HUES64 (cell line): ENCODE measurements at regions not wholly inside any gene's neighbourhood (a gene's known extent, or its start where the extent isn't known, plus 50 kb on each side); places are given as distances from the start of the nearest gene placed in this dataset.

Source experiments
- H3K27ac ChIP-seq: 2 replicates; pipeline ENCODE4 v1.7.0; 2013; ENCODE audit warnings: low read depth, low read length, inconsistent platforms
- H3K27me3 ChIP-seq: 2 replicates; pipeline ENCODE4 v1.6.1; 2013; ENCODE audit warnings: mild to moderate bottlenecking, low read length; ENCODE audit not compliant: insufficient read depth
- H3K36me3 ChIP-seq: 2 replicates; pipeline ENCODE4 v1.6.1; 2013; ENCODE audit warnings: mild to moderate bottlenecking, low read length; ENCODE audit not compliant: insufficient read depth
- H3K4me1 ChIP-seq: 2 replicates; pipeline ENCODE4 v1.6.1; 2013; ENCODE audit warnings: mild to moderate bottlenecking, low read length, moderate library complexity; ENCODE audit not compliant: insufficient read depth
- H3K4me3 ChIP-seq: 2 replicates; pipeline ENCODE4 v1.5.1; 2013; ENCODE audit warnings: mild to moderate bottlenecking, low read length, moderate library complexity
- H3K9ac ChIP-seq: 2 replicates; pipeline ENCODE4 v1.6.1; 2013; ENCODE audit warnings: mild to moderate bottlenecking, low read depth, low read length
- H3K9me3 ChIP-seq: 2 replicates; pipeline ENCODE4 v1.6.1; 2013; ENCODE audit warnings: low read depth, low read length; ENCODE audit not compliant: insufficient read depth
- WGBS: fragments of 150-250, 120-280 bp; methylation state at CpG from one replicate; pipeline ENCODE4 v1.1.7; 2013; ENCODE audit warnings: missing lambda C conversion rate; 5-methylcytosine and 5-hydroxymethylcytosine counted together

DNA sequence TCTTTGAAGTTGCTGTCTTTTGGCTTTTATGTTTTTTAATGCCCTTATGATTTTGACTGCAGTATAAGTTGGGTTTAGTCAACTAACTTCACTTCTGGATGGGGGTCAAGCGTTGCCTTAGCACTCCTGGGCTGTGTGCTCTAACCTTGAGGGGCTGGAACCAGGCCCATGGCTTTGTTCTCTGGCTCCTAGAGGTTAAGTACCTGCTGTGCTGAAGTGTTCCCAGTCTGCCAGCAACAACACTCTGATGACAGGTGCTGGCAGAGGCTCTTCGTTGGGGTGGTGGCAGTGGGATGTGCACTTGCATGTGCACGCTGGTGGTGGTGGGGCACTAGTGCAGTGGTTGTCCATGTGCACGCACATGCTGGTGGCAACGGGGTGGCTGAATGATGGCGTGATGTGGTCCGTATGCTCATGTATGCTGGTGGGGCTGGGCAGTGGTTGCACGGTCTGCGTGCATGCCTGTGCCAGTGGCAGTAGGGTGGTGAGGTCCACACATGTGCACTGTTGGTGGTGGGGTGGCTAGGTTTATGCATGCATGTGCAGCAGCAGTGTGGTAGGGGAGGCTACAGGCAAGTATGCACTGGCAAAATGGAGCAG is 447.8 kb upstream of the GOT2 start:
- Histone ChIP-seq H3K36me3 (no peaks in the 10 kb centered on the region), H3K9me3 (no peaks in the 10 kb centered on the region), H3K9ac (no peak overlapping the region), H3K27ac (no peak overlapping the region), H3K27me3 (no peaks in the 10 kb centered on the region), H3K4me3 (no peak overlapping the region), H3K4me1 (no peaks in the 10 kb centered on the region)
- 92% methylated on average over 9 of the region's 9 CpGs for WGBS

DNA sequence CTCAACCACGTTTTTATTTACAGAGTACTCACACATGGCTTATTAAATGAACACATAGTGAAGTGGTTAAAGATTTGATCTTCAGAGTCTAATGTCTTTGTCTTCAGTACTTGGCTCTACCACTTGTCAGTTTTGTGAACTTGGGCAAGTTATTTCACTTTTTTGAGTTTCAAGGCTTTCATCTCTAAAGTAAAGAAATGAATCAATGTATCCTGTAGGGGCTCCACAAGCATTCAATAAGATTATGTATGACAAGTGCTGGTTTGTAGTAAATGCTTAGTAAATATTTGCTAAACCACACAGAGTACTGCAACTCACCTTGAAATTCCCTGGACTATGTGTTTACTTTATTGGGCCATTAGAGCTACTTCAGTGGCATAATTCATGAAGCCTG is 446.0 kb upstream of the GOT2 start:
- Histone ChIP-seq H3K9me3 (no peaks in the 10 kb centered on the region), H3K27ac (no peak overlapping the region), H3K27me3 (no peaks in the 10 kb centered on the region), H3K4me3 (no peak overlapping the region), H3K4me1 (0 out of 2 replicates have a peak, but pooled peaks cover under 1% of the 10 kb centered on the region), H3K36me3 (no peaks in the 10 kb centered on the region), H3K9ac (no peak overlapping the region)
- 90% methylated on average over 1 of the region's 1 CpG for WGBS

DNA sequence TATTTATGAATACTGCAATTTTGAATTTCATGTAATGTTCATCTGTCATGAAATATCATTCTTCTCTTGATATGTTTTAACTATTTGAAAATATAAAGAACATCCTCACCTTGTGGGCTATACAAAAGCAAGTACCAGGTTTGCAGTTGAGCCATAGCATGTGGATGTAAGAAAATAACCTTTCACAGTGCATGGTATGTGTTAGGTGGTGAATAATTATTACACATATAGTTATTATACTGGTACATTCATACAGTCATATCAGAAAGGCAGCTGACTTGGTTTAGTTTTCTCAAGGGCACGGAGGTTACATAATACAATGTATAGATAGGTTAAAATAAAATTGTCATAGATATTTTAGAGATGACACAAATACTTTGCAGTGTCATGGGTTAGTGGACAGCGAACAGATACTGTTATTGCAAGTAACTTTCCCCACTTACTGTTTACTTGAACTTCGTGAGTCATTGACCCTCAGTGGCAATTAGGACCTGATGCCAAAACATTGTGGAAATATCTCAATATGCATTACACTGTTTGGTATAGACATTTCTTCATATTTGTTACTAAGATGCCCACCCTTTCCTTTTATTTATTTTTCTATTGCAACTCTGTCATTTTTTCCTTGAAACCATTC is 445.4 kb upstream of the GOT2 start:
- Histone ChIP-seq H3K4me3 (no peak overlapping the region), H3K4me1 (0 out of 2 replicates have a peak, but pooled peaks cover 6% of the 10 kb centered on the region), H3K27ac (no peak overlapping the region), H3K27me3 (no peaks in the 10 kb centered on the region), H3K9me3 (no peaks in the 10 kb centered on the region), H3K36me3 (no peaks in the 10 kb centered on the region), H3K9ac (no peak overlapping the region)
- WGBS = 84% methylated on average over 2 of the region's 3 CpGs

DNA sequence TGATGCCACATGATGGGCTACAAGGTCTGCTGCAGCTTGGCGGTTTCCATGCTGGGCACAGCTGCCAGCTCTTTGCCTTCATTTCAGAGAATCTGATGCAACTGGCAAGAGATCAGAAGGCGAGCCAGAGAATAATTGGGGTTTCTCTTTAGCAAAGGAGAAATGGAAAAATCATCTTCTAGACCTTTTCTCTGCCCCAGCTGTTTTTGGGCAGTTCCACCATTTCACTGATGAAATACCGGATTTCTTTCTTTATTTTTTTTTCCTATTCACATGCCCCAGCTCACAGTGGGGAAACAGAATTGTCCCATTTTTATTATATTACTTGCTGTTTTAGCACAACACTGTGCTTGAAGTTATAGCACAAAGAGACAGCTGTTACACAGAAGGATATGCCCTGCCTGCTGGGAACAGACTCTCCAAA is 439.3 kb upstream of the GOT2 start:
- Histone ChIP-seq H3K4me3 (no peak overlapping the region), H3K36me3 (no peaks in the 10 kb centered on the region), H3K27me3 (no peaks in the 10 kb centered on the region), H3K4me1 (peaks cover 46% of the 10 kb centered on the region), H3K27ac (no peak overlapping the region), H3K9ac (no peak overlapping the region), H3K9me3 (no peaks in the 10 kb centered on the region)
- 97% methylated on average over 3 of the region's 3 CpGs for WGBS

DNA sequence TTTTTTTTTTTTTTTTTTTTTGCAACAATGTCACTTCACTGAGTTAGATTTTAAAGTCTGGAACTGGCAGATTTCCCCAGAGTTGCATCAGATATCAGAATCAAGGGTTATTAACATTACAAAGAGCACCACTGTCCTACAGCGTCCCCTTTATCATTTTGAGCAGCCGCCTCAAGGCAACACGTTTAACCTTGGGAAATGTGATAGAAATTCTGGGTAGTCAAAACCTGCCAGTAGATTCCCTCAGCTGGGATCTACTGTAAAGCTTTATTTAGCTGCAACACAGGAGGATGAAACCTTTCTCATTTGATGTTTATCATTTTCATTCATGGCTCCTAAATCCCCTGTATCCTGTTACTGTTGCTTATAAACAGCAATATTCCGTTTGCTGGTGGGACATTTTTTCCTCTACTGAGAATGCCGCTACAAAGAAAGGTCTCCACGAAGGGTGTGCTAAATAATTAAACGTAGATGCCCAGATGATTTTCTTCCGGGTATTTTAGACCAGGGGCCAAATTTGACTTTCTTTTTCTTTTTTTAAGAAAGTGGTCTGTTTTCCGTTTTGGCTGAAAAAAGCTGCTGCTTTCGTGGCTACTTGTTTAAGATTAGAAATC is 436.1 kb upstream of the GOT2 start:
- Histone ChIP-seq H3K27ac (peak overlapping the region; percentile 95), H3K27me3 (no peaks in the 10 kb centered on the region), H3K4me3 (peak overlapping the region; percentile 42), H3K36me3 (no peaks in the 10 kb centered on the region), H3K4me1 (peaks cover 54% of the 10 kb centered on the region), H3K9me3 (no peaks in the 10 kb centered on the region), H3K9ac (peak overlapping the region; percentile 66)
- 9% methylated on average over 10 of the region's 10 CpGs for WGBS

DNA sequence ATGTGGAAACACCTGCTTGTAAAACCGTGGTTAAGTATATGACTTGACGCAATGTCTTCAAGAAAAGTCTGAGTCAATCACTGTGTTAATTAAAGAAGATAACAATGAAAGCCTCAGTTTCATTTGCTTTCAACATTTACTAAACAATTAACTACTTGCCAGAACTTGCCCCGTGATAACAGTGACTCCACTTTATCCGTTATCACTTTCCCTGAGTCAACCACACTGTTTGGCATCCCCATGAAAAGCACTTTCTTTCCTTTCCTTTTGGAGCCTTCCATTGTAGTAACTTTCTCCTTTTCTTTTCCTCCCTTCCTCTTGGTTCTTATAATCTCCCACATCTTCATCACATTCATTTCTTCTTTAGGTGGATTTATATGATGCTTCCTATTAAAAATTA is 435.1 kb upstream of the GOT2 start:
- H3K27ac ChIP-seq = peak overlapping the region; percentile 71

DNA sequence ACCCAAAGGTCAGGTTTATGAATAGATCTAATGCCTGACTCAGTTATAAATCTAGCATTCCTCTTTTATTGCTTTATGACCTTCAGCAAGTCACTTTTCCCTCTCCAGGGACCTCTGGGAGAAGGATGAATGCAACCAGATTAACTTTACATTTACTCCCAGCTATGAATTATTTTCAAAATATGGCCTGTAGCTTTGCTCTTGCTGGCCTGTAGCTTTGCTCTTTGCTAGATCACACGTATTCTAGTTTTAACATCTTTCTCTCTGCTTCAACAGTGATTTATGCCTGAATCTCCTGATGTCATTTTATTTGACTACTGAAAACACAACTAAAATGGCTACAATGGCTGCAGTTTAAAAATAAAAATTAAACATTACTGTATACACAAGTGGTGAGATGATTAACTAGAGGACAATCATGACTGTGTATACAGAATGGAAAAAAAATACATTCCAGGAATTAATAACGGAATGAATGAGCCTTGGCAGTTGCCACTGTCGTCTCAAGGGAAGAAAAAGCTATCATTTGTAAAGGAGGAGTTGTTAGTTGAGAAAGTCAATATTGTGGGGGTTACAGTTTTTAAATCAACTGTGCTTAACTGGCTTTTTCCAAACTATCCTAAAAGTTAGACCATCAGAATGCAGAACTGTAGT is 434.5 kb upstream of the GOT2 start:
- 81% methylated on average over 3 of the region's 3 CpGs for WGBS
- Histone ChIP-seq H3K4me1 (peaks cover 46% of the 10 kb centered on the region), H3K27ac (peak overlapping the region; percentile 71; the same call in 1 of the 2 replicates), H3K9ac (no peak overlapping the region), H3K4me3 (no peak overlapping the region), H3K36me3 (no peaks in the 10 kb centered on the region), H3K27me3 (no peaks in the 10 kb centered on the region), H3K9me3 (no peaks in the 10 kb centered on the region)

More for the DNA sequence above, 435.1 kb upstream of the GOT2 start:
- Histone ChIP-seq H3K4me1 (peaks cover 46% of the 10 kb centered on the region), H3K27me3 (no peaks in the 10 kb centered on the region), H3K9ac (no peak overlapping the region), H3K9me3 (no peaks in the 10 kb centered on the region), H3K36me3 (no peaks in the 10 kb centered on the region), H3K4me3 (no peak overlapping the region)
- 57% methylated on average over 4 of the region's 4 CpGs for WGBS

DNA sequence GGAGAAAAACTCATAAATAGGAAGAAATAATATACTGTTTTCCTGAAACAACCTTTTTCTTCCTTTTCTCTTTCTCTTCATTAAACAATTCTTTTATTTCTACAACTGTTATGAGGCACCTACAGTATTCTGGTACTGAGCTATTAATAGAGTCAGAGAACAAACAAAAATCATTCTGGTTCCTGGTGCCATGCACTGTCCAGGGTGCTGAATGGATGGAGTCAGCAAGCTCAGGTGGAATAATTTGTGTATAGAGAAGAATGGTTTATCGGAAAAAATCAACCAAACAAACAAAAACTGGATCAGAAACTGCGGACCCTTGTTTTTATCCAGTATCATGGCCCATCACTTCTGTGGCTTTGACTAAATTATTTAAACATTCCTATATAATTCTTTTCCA is 430.3 kb upstream of the GOT2 start:
- Histone ChIP-seq H3K4me3 (no peak overlapping the region), H3K9ac (no peak overlapping the region), H3K4me1 (peaks cover 18% of the 10 kb centered on the region), H3K27me3 (no peaks in the 10 kb centered on the region), H3K36me3 (no peaks in the 10 kb centered on the region), H3K27ac (no peak overlapping the region), H3K9me3 (no peaks in the 10 kb centered on the region)
- WGBS = 94% methylated on average over 2 of the region's 2 CpGs

DNA sequence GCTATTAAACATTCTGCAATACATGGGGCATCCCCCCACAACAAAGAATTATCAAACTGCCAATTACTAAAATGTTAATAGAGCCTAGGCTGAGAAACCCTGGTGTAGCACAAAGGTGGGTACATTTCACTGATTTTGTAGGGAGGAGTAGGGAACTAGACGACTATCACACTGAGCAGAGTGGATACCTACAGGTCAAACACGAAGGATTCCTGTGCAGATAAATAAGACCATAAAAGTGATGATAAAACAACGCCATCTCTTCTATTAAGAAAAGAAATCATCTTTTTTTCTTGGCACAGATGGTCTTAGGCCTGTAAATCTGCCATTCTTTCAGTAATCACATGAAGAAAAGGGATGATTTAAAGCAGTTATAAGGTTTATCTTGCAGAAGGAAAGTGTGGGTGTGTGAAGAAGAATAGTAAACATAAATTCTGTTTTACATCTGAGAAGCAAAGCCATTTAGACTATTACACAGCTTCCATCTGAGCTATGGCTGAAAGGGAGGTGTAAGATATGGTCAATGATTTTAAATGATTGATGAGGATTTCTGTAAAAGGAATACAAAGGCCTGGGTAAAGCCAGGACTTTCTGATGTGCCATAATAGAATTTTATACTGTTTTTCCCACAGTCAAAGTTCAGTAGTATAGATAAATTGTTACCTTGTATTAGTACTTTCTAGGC is 429.4 kb upstream of the GOT2 start:
- Histone ChIP-seq H3K27ac (no peak overlapping the region), H3K27me3 (no peaks in the 10 kb centered on the region), H3K4me1 (peaks cover 9% of the 10 kb centered on the region; the same call in 1 of the 2 replicates), H3K4me3 (no peak overlapping the region), H3K9me3 (no peaks in the 10 kb centered on the region), H3K9ac (no peak overlapping the region), H3K36me3 (no peaks in the 10 kb centered on the region)
- WGBS = 100% methylated on average over 3 of the region's 3 CpGs

DNA sequence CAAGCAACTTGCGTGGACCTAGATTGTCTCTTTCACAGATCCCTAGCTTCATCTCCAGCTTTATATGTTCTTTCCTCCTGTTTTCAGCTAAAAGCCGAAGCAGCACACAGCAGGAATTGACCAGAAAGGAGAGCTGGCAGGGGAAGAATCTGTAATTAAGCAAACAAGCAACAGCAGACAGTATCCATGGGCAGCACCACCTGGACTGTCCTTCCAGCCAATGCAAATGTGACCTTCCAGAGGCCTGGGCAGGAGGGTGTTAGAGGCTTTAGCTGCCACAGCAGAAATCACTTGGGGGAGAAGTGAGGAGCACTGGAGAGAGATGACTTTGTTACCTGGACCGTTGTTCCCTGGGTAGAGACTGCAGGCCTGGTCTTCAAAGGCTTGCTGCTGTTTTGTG is 427.6 kb upstream of the GOT2 start:
- Histone ChIP-seq H3K27ac (no peak overlapping the region), H3K9ac (no peak overlapping the region), H3K9me3 (no peaks in the 10 kb centered on the region), H3K4me1 (no peaks in the 10 kb centered on the region), H3K4me3 (no peak overlapping the region), H3K36me3 (no peaks in the 10 kb centered on the region), H3K27me3 (no peaks in the 10 kb centered on the region)
- WGBS = 90% methylated on average over 3 of the region's 3 CpGs

DNA sequence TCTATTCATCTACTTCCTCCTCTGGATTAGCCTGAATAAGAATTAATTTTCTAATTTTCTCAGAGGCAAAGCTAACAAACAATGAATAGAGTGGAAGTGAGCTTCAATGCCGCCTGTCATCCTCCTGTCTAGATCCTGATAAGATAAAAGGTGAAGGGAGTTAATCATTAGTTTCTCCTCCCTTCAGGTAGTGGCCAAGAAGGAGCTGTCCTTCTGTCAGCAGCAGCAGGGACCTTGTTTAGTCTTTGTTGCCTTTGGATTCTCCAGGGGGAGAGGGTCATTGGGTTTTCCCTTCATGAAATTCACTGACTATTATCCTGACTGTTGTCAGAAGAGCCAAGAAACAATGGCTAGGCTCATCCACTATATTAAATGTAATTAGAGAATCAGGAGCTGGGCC is 420.2 kb upstream of the GOT2 start:
- Histone ChIP-seq H3K27ac (no peak overlapping the region), H3K9ac (no peak overlapping the region), H3K4me3 (no peak overlapping the region), H3K4me1 (peaks cover 4% of the 10 kb centered on the region; the same call in 1 of the 2 replicates), H3K9me3 (no peaks in the 10 kb centered on the region), H3K36me3 (no peaks in the 10 kb centered on the region), H3K27me3 (no peaks in the 10 kb centered on the region)
- WGBS = 69% methylated on average over 1 of the region's 1 CpG
